Retina (tissue), 1 donor: ENCODE measurements at regions not wholly inside any gene's neighbourhood (a gene's known extent, or its start where the extent isn't known, plus 50 kb on each side); places are given as distances from the start of the nearest gene placed in this dataset.

Source experiments
- DNase-seq: peaks from one replicate; pipeline ENCODE4 v3.0.0-alpha.2; 2016

DNA sequence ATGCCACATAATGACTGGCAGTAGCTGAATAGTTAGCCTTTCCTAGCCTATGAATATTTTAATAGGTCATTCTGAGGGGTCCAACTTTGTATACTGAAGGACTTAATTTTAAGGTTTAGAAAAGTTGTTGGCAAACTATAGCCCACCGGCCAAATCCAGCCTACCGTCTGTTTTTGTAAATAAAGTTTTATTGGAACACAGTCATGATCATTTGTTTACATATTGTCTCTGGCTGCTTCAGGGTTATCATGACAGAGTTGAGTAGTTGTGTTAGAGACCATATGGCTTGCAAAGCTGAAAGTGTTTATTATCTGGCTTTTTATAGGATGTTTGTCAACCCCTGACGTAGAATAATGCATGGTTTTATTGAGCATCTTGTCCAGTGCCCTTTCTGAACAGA lies 73.4 kb downstream of the NTMT2 start:
- DNase-seq, result no peak

DNA sequence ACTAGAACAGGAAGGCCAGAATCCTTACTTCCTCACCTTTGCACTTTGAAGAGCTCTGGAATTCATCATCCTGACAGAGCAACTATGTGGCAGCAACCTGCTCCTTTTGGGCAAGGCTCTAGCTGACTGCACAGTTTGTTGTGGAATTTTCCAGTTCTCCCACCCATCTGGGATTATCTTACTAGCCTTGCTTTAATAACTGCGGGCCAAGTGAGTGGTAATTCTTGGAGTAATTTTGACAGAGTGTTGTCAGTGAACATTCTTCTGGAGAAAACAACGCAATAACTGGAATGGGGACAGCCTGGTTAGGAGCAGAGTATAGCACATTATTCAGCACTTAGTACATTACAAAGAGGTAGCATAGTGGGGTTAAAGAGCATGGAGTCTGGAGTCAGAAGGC lies 75.3 kb downstream of the NTMT2 start:
- no peak for DNase-seq

DNA sequence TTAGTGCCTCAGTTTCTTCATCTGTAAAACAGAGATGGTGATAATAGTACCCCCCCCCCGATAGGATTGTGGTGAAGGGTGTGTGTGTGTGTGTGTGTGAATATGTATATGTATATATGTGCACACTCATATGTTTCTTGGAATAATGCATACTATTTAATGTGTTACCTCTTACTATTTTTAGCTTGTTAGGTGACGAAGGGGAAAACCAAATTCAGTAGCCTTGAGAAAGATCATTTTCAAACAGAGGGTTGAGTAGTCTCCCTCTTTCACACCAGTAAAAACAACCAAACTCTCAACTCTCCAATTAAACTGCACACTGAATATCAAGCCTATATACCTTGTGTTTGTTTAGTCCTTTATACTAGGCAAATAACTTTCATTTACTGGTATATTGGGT lies 75.7 kb downstream of the NTMT2 start:
- DNase-seq, result no peak

DNA sequence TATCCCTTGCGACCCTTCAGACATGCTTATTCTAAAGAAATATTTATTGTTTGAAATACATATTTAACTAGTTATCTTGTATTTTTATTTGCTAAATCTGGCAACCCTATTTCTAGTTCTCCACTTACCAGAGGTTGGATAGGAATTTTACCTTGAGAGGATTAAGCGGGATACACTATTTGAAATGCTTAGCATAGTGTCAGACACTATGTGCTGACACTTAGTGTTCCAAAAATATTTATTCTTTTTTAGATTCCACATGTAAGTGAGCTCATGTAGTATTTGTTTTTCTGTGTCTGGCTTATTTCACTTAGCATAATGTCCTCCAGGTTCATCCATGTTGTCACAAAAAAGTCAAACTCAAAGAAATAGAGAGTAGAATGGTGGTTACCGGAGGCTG lies 78.7 kb downstream of the NTMT2 start:
- DNase-seq, result no peak

DNA sequence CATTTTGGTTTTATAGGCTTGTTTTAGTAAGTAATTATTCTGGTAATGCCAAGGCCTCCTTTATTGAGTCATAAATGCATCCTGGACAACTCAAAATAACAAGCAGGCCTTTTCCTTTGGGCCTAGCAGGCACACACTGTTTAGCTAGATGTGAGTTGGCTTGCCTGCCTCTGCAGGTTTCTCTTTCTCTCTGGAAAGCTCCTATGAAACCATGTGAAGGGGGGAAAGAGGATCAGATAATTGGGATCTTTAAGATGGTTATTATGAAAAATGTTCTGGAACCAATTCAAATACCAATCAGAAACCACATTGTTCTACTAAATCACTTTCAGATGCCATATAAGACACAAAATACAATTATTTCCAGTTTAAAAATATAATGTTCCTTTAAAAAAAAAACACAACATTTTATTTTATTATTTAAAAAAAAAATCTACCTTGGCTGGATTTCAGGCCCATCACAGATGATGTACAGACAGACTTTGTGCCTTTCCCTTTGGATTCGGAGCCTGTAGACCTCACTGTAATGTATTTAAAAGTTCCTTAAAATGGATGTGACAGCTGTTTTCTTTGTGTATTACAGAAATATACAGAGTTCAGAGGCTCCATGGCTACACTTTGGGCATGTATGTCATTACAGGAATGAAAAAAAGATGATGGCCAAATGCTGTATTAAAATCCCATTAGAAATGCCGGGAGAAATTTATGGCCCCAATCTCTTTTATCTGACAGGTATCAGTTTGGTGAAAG lies 80.2 kb downstream of the NTMT2 start:
- no peak for DNase-seq

DNA sequence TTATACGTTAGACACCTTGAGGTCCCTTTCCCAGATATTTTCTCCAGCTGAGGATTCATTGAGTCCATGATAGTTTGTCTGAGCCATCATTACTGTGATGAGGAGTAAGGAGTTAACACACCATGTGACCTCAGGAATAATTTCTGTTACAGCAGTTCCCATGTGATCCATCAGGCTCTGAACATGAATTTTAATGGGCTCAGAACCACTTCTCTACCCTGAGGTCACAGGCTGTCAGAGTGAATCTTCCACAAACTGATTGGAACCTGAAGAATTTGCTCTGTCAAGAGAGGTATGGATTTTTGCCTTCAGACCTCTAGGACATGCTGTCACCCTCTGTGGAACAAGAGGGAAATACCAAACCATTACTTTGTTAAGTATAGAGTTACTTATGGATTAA lies 81.0 kb downstream of the NTMT2 start:
- peak; percentile 29 for DNase-seq

DNA sequence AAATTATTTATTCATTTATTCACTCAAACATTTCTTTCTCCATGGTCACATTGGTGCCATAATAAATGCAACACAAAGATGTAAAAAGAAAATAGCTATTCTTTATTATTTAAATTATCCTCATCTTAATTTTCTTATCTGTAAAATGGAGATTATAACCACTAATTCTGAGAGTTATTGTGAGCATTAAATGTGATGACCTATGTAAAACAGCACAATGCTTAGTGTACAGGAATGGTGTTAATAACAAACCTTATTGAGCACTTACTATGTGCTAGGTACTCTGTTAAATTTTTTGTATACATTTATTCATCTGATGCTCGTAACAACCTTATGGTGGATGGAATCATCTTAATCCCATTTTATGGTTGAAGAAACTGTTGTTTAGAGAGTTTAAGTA lies 84.6 kb downstream of the NTMT2 start:
- no peak for DNase-seq

DNA sequence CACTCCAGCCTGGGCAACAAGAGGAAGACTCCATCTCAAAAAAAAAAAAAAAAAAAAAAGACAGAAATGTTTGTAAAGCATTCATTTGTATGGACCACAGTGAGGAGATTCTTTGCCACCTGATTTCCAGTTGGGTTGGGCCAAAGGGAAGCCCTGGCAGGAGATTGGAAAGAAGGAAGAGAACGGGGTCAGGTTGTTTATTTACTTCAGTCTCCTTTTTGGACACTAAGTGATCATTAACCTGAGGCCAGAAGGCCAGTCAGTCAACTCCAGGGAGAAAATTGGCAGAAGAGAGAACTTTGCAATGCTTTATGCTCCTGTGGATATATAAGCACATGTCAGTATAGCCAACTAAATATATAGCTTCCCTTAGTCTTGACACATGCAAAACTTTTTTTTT lies 85.9 kb downstream of the NTMT2 start:
- DNase-seq, result no peak

DNA sequence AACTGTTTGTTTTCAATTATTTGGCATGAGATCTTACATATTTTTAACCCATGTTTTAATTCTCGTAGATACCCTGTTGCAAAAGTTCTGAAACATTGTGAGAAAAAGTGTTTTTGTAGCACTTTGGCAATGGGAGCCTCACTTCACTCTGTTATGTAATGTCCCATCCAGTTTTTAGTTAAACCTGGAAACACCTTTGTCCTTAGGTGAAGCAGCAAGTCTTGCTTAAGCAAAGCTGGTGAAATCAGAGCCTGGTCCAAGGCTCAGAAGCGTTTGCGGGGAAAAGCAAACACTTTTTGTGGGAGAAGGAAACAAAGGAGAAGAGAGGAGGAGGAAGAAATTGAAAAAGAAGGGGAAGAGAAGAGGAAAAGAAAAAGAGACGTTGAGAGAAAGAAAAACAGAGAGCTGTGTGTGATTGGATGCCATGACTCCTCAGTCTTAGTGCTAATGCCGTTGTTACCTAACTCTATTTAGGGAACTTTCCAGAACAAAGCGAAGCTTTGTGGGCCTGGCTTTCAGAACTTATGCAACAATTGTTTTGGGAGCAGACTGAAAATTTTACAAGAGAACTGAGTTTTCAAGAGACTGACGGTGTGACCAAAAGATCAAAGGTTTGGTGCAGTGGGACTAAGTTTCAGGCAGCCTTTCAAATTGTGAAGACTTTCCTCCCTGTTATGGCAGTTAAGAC lies 93.1 kb downstream of the NTMT2 start:
- DNase-seq, result no peak

DNA sequence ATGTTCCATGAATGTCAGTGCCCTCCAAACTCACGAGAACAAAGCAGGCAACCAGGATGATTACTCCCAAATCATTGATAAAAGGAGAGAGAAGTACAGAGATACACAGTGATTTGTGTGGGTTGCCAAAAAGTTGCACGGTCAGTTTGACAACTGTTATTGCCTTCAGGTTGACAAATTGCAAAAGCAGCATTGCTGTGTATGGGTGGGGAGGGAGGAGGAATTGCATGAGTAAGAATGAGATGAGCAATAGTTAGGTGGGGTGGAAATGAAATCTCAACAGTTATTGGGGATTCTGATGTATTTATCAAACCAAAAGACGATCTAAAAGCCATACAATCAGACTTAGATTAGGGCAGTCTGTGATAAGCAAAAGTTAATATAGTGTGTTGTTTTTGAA lies 93.7 kb downstream of the NTMT2 start:
- DNase-seq, result no peak

DNA sequence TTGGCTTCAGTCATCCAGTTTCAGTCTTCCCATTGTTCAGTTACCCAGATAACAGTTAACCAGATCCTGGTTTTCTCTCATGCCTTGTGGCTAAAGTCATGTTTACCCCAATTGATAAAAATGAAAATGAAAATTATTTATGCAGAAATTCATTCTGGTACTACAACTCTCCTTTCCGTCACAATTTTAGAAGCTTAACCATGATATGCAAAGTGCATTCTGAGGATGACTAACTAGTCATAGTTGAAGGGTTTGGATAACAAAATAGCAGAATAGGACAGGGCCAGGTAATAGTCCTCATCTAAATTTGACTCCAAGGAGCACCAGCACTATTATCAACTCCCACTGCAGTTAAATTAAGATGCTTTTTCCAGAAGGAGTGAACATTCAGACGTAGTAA lies 94.7 kb downstream of the NTMT2 start:
- no peak for DNase-seq

DNA sequence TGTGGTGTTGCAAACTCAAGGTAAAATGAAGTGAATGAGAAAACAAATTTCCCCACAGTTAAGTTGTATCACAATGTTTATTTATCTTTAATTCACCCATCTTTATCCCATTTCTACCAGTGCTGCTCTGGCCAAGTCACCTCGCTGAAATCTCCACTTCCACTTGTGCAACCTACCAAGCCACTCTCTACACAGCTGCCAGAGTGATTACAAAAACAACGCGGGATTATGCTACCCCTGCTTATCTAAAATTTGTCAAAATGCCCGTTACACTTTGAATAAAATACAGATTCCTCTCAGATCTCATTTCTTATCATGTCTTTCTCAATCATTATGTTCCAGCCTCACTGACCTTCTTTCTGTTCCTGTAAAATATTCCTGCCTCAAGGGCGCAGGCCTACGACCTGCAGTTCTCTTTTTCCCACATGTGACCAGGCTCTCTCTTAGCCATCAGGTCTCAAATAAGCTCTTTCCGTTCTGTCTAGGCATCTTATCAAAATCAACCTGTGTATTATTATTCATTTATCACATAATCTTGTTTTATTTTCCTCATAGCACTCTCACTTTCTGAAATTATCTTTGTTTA lies 95.6 kb downstream of the NTMT2 start:
- no peak for DNase-seq

DNA sequence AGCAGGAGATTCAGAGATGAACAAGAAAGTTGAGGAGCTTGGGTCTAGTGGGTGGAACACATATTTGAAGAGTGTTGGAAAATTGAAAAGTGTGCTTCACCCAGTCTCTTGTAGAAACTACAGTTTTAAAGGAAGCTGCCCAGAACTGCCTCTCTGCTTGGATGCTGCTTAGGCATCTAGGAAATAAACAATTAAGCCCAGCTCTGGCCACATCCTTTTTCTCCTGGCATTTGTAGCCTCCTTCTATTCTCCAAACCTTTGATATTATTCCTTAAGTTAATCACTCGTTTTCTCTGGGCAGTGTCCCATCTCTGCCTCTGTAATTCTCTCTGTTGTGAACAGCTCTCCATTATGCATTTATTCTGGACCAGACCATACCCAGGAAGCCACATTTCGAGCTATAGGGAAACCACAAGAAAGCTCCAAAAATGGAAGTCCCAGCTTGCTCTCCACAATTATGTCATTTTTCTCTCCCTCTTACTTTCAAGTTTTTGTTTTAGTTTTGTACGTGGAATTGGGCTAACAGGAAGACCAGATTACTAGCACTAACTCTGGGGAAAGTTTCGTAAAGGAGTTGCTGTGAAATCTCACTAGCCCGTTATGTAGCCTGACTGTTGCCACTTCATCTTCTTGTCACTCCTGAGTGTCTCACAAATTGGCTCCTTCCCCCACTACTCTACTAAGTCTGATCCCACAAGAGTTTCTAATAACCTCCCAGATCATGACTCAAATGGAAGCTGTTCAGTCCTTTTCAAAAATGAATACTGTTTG lies 102.2 kb downstream of the NTMT2 start:
- no peak for DNase-seq

DNA sequence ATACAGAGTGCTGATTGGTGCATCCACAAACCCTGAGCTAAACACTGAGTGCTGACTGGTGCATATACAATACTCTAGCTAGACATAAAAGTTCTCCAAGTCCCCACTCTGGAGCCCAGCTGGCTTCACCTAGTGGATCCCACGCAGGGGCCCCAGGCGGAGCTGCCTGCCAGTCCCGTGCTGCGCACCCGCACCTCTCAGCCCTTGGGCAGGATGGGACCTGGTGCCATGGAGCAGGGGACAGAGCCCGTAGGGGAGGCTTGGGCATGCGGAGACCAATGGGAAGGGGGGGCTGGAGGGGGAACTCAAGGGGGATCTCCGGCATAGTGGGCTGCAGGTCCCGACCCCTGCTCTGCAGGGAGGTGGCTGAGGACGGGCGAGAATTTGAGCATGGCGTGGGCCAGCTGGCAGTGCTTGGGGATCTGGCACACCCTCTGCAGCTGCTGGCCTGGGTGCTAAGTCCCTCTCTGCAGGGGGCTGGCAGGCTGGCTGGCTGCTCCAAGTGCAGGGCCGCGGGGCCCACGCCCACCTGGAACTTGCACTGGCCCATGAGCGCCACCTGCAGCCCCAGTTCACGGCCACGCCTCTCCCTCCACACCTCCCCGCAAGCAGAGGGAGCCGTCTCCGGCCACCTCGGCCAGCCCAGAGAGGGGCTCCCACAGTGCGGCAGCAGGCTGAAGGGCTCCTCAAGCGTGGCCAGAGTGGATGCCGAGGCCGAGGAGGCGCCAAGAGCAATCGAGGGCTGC lies 104.9 kb downstream of the NTMT2 start:
- no peak for DNase-seq

DNA sequence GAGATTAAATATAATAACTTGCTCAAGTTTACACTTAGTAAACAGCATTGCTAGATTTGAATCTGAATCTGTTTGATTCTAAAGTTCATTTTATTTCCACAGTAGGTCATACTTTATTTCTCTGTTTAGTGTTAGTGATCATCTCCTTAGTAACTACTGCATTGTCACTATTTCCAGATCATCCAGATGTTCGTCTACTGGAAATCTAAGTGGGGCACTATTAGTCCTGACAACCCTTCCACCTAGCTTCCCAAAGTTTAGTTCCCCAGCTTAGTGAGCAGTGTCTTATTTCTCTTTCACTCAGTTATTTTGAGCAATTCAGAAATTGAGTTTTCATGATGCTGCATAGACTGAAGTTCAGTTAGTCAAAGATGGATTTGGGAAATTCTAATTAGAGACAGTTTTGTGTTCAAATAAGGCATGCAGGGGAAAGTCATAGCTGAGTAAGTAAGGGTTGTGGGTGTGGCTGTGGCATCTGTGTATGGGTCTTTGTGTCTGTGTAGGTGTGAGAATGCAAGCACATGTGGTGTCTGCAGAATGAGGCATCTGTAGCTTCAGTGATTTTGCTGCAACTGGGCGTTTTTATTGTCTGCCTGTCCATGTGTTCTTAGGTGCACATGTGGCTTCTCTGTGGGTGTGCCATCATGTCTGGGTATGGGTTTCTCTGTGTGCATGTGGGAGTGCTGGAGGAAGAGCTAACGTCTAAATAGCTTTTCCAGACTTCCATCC lies 107.3 kb downstream of the NTMT2 start:
- no peak for DNase-seq

DNA sequence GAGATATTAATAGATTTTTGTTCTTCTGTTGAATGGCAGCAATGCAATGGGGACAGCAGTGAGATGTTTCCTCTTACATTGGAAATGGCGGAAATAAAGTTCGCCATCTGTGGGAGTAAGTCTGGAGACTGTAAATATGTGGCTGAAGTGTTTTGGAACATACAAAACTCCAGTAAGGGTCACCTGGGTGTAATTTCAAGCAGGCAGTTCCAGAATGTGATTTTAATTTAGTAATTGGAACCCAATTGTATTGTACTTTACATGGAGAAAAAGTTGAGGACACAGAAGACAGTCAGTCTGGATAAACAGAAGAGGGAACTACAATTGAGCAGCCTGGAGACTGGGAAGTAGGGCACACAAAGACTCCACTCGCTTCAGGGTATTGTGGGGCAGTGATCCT lies 108.6 kb downstream of the NTMT2 start:
- no peak for DNase-seq

DNA sequence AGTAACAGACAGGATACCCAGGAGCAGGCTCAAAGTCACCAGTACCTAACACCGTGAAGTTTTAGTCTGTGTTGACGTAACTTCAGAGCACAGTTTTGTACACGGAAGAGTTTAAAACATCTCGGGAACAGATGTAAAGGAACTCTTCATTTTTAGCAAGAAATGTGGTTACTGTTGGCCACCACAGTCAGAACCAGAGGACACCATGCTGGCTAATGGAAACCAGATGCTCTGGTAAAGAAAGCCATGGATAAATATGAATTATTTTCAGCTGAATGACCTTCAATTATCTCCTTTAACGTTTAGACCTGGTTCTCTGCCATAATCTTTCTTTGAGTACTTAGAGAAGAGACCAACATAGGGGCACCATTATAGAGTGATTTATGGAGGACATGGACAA lies 115.9 kb downstream of the NTMT2 start:
- DNase-seq, result no peak

DNA sequence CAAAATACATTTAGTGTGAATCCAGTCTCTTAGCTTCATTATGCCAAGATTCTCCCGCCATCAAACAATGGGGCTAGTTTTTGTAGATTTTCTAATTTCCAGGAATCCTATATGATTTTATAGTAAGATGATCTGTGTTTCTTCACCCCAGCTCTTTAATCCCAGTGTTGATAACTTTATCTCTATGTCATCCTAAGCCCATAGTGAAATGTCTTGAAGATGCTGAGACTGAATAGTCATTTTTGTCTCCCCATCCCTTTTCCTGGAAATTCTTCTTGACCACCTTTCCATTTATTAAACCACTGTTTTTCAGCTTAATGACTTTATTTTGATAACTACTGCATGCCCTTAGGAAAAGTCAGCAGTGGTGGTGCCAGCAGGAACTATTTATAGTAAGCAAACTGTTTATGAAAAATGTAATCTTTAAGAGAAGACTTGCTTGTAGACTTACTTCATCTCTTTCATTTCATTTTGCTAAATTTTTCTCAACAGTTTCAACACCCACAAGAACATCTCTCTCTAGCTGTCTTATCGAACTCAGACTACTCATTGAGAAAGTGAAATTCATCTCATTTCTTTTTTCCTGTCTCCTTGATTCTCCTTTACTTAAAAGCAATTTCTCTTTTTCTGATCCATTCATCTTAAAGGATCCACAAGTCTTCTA lies 116.6 kb downstream of the NTMT2 start:
- DNase-seq, result no peak

DNA sequence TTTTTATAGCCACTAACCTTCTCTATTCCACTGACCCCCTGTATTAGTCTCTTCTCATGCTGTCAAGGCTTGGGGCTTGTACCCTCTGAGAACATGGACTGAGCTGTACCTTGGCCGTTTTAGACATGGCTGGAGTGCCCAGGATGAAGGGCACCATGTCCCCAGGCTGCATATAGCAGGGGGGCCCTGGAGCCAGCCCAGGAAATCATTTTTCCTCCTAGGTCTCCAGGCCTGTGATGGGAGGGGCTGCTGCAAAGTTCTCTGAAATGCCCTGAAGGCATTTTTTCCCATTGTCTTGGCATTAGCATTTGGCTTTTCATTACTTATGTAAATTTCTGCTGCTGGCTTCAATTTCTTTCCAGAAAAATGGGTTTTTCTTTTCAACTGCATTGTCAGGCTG lies 119.5 kb downstream of the NTMT2 start:
- DNase-seq, result no peak

DNA sequence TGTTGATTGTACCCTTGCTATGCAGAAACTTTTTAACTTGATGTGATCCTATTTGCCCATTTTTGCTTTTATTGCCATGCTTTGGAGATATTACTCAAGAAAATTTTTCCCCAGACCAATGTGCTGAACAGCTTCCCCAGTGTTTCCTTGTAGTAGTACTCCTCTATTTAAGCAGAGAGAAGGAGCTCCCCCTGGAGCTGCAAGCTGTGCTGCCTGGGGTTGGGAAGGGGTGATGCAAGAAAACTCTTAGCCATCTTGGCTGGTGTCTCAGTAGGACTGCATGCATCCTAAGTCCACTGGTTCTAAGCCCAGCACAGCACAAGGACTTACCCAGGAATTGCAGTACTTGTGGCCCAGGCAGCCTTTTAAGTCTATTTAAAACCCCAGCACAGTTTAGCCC lies 121.6 kb downstream of the NTMT2 start:
- no peak for DNase-seq

DNA sequence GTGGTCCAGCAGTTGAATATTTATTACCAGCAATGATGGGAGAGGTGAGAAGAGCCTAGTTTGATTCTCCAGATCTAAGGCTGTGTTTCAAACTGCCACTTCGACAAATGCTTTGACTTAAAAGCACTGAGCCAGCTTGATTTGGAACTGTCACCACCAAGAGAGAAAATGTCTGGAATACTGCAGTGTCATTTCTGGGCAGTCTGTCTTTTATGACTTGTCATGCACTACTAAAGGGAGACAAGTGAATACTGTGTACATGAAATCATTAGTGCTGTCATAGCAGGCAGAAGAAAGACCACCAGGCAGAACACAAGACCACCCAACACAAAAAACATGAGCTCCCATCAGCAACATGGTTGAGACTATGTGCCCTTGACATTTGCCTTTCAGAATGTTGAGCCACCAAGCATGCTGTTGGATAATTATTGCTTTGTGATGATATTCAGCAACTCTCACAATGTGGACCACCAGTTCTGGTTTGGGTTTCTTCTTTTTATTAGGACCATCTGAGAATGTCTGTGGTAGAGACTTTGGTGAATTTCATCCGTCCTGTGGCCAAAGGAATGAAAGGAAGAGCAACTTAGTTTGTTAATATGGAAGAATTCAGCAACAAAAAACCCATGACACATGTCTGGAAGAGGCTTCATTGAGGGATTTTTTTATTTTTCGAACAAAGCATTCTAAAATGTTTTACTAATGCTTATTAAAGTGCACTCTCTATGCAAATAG lies 125.8 kb downstream of the NTMT2 start:
- no peak for DNase-seq
